SH-SY5Y (cell line): ENCODE measurements at regions not wholly inside any gene's neighbourhood (a gene's known extent, or its start where the extent isn't known, plus 50 kb on each side); places are given as distances from the start of the nearest gene placed in this dataset.

Experiments
- GATA2 ChIP-seq: IDR thresholded peaks from 2 replicates; pipeline ENCODE4 v1.6.1; 2011; ENCODE audit warnings: mild to moderate bottlenecking, low read depth, low read length
- GATA3 ChIP-seq: IDR thresholded peaks from 2 replicates; pipeline ENCODE4 v1.6.1; 2011; ENCODE audit warnings: low read depth, mild to moderate bottlenecking, low read length, moderate library complexity

DNA sequence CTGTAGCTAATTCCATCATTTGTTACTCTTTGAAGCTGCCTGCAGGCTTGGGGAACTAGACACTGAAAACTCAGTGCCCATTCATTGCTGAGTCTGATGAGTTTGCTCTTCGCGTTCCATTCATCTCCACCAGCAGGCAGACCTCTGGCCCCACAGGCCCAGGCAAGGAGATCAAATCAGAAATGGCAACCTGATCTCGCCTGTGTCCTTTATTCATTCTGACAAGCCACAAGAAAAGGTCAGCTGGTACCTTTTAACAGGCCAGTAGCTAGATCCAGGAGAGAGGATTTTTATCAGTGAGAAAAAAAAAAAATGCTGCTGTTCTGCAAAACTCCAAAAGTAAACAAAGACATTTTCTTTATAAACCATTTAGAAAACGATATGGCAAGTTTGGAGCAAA is 742.5 kb downstream of the ETS1 start:
- TF ChIP-seq GATA2, result no peak
- no peak for TF ChIP-seq GATA3
